ENCODE measurements at regions not wholly inside any gene's neighbourhood (a gene's known extent, or its start where the extent isn't known, plus 50 kb on each side); places are given as distances from the start of the nearest gene placed in this dataset.

DNA sequence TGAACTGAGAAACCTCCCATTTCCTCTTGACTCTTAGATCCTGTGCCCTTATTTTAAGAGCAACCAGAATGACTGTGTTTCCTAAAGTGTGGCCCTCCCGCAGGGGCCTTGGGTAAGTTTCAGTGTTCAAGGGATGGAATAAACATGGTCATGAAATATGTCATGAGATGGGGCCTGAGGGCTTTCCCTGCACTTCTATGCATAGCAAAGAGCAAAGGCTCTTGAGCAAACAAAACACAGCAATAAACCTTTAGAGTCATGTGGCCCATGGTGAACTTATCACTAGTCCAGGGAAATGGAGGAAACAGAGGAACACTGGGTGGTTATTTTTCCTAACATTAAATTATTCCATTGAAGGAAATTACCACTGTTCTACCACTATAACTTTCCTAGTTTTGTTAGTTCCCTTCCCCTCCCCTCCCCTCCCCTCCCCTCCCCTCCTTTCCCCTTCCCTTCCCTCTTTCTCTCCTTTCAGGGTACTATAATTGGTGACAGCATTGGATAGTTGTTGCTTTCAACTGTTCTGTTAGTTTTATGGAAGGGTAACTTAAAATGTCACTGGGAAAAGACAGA lies 72.4 kb downstream of the CTSL start:
- DNase-seq (no peak), ATAC-seq (no peak)
- H3K27me3 ChIP-seq, result no peaks in the 10 kb centered on the region
- no peak overlapping the region for H3K27ac ChIP-seq
- intact Hi-C loops (cut with DNase I), result no loop called here
- no peak overlapping the region for H3K4me3 ChIP-seq
- no peaks in the 10 kb centered on the region for H3K36me3 ChIP-seq (replicated peaks in 1 of 2; ENCODE audit: insufficient read depth in 1 of 2, low read depth in 2 of 2)
- no peaks in the 10 kb centered on the region for H3K9me3 ChIP-seq
- TF ChIP-seq POLR2A (IDR thresholded peaks at IDR 0.05), result no peak
- TF ChIP-seq, protein P1, sequence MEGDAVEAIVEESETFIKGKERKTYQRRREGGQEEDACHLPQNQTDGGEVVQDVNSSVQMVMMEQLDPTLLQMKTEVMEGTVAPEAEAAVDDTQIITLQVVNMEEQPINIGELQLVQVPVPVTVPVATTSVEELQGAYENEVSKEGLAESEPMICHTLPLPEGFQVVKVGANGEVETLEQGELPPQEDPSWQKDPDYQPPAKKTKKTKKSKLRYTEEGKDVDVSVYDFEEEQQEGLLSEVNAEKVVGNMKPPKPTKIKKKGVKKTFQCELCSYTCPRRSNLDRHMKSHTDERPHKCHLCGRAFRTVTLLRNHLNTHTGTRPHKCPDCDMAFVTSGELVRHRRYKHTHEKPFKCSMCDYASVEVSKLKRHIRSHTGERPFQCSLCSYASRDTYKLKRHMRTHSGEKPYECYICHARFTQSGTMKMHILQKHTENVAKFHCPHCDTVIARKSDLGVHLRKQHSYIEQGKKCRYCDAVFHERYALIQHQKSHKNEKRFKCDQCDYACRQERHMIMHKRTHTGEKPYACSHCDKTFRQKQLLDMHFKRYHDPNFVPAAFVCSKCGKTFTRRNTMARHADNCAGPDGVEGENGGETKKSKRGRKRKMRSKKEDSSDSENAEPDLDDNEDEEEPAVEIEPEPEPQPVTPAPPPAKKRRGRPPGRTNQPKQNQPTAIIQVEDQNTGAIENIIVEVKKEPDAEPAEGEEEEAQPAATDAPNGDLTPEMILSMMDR (IDR thresholded peaks at IDR 0.05), result no peak
- 45 to 84% methylated on average over 1 of the region's 1 CpG for WGBS, 2 donors
- H3K4me1 ChIP-seq, result no peaks in the 10 kb centered on the region

- Histone ChIP-seq H3K4me1 (no peaks in the 10 kb centered on the region), H3K4me3 (no peak overlapping the region), H3K27ac (no peak overlapping the region), H3K9me3 (no peaks in the 10 kb centered on the region), H3K27me3 (no peaks in the 10 kb centered on the region), H3K36me3 (replicated peaks in 1 of 2; ENCODE audit: insufficient read depth in 1 of 2, low read depth in 2 of 2) (no peaks in the 10 kb centered on the region)
- ATAC-seq (no peak), DNase-seq (no peak)
- TF ChIP-seq, protein P1 (IDR thresholded peaks at IDR 0.05), result no peak
- no peak for TF ChIP-seq POLR2A (IDR thresholded peaks at IDR 0.05)
- WGBS, 2 donors, result 78 to 79% methylated on average over 4 to 5 of the region's 5 CpGs
- intact Hi-C loops (cut with DNase I), result no loop called here
Observed at GRCh38 chr9:87799503-87799902, 73.6 kb downstream of the CTSL start.

DNA sequence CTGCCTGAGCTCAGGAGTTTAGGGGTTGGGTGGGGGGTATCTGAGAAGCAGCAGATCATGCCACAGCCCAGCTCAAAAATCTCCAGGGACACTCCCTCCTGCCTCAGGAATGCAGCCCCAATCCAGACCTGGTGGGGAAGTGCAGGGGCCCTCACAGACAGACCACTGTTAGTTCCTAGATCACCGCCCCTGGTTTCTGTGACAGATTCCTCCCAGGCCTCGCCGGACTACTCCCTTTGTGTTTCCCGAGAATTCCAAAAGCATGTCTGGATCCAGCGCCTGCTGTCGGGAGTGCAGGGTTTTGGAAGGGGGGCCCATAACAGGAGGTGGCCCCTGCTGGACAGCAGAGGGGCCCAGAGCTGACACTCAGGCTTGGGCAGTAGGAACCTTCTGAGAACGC lies 74.5 kb downstream of the CTSL start:
- no peaks in the 10 kb centered on the region for H3K36me3 ChIP-seq (replicated peaks in 1 of 2; ENCODE audit: insufficient read depth in 1 of 2, low read depth in 2 of 2)
- no peaks in the 10 kb centered on the region for H3K9me3 ChIP-seq
- no peak for DNase-seq
- H3K27ac ChIP-seq, result no peak overlapping the region
- no peaks in the 10 kb centered on the region for H3K4me1 ChIP-seq
- 85 to 96% methylated on average over 7 of the region's 7 CpGs for WGBS, 2 donors
- intact Hi-C loops (cut with DNase I), result no loop called here
- H3K4me3 ChIP-seq, result no peak overlapping the region
- no peak for ATAC-seq
- TF ChIP-seq, protein P1 (IDR thresholded peaks at IDR 0.05), result no peak
- H3K27me3 ChIP-seq, result no peaks in the 10 kb centered on the region

DNA sequence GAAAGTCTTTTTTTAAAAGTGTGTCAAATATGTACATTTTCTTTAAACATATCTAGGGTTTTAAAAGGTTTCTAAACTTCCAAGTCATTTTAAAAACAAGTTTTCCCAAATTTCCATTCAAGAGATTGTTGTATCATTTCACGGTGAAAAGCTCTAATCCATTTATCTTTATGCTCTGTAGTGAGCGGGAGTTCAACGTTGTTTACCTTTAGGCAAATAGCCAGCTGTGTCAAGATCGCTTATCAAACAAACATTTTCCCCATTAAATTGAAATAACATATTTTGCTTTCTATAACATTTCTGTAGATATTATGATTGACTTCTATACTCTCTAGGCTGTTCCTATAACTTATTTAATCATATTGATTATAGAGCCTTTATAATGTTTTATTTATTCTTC lies 75.1 kb downstream of the CTSL start:
- Histone ChIP-seq H3K27ac (no peak overlapping the region), H3K4me3 (no peak overlapping the region), H3K27me3 (no peaks in the 10 kb centered on the region), H3K4me1 (no peaks in the 10 kb centered on the region), H3K36me3 (replicated peaks in 1 of 2; ENCODE audit: insufficient read depth in 1 of 2, low read depth in 2 of 2) (no peaks in the 10 kb centered on the region), H3K9me3 (no peaks in the 10 kb centered on the region)
- intact Hi-C loops (cut with DNase I), result no loop called here
- 11 to 24% methylated on average over 4 of the region's 4 CpGs for WGBS, 2 donors
- TF ChIP-seq, protein P1 (IDR thresholded peaks at IDR 0.05), result no peak
- TF ChIP-seq POLR2A (IDR thresholded peaks at IDR 0.05), result no peak
- no peak for ATAC-seq
- DNase-seq, result no peak

- DNase-seq, result no peak
- intact Hi-C loops (cut with DNase I), result no loop called here
- 85 to 87% methylated on average over 15 of the region's 15 CpGs for WGBS, 2 donors
Observed at GRCh38 chr9:87803166-87803565, 77.2 kb downstream of the CTSL start.

More at GRCh38 chr9:87803166-87803565, 77.2 kb downstream of the CTSL start:
- Histone ChIP-seq H3K36me3 (replicated peaks in 1 of 2; ENCODE audit: insufficient read depth in 1 of 2, low read depth in 2 of 2) (no peaks in the 10 kb centered on the region), H3K27me3 (no peaks in the 10 kb centered on the region), H3K4me1 (no peaks in the 10 kb centered on the region), H3K4me3 (no peak overlapping the region), H3K27ac (no peak overlapping the region), H3K9me3 (no peaks in the 10 kb centered on the region)
- no peak for ATAC-seq
- no peak for TF ChIP-seq POLR2A (IDR thresholded peaks at IDR 0.05)

Measured in body of pancreas (tissue), 4 donors.